Upper lobe of left lung (tissue), 4 donors: ENCODE measurements at regions not wholly inside any gene's neighbourhood (a gene's known extent, or its start where the extent isn't known, plus 50 kb on each side); places are given as distances from the start of the nearest gene placed in this dataset.

Source experiments
- POLR2A ChIP-seq, 4 donors: fragments of 450-650 bp; IDR thresholded peaks; one replicate each; pipeline ENCODE4 v1.5.1; 2016 to 2017; ENCODE audit warnings: antibody characterized with exemption in 4 of 4, mild to moderate bottlenecking in 2 of 4
- TF ChIP-seq, protein P1 (sequence below), 6 experiments: fragments of 450-650 bp in 4 of 6; fragments of 200-600 bp in 2 of 6; sonication (generic) in 2 of 6; IDR thresholded peaks; one replicate each; pipeline ENCODE4 v1.5.1; 2016 to 2019; ENCODE audit warnings: antibody characterized with exemption in 6 of 6

DNA sequence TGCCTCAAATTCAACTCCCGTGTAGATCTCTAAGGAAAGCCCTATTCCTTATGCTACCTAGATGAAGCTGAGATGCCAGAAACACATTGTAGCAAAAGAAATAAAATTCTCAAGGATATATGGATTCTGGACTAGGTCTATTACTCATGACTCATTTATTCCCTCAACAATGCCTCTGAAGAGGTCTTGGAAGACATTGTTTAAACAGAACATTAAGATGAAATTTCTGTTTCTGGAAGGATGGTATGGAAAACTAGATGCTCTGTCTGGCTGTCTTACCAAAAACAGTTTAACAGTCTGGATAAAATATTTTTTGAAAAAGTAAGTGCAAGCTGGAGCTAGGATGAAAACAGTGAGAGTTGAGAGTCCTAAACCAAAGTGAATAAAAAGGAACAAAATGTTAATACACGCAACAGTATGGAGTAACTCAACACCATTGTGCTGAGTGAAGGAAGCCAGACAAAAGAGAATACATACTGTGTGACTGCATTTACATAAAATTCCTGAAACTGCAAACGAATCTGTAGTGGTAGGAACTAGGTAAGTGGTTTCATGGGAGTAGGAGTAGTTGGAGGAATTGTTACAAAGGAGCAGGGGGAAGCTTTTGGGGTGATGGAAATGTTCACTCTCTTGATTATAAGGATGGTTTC, 59.3 kb upstream of the GNG12 start:
- TF ChIP-seq, protein P1, sequence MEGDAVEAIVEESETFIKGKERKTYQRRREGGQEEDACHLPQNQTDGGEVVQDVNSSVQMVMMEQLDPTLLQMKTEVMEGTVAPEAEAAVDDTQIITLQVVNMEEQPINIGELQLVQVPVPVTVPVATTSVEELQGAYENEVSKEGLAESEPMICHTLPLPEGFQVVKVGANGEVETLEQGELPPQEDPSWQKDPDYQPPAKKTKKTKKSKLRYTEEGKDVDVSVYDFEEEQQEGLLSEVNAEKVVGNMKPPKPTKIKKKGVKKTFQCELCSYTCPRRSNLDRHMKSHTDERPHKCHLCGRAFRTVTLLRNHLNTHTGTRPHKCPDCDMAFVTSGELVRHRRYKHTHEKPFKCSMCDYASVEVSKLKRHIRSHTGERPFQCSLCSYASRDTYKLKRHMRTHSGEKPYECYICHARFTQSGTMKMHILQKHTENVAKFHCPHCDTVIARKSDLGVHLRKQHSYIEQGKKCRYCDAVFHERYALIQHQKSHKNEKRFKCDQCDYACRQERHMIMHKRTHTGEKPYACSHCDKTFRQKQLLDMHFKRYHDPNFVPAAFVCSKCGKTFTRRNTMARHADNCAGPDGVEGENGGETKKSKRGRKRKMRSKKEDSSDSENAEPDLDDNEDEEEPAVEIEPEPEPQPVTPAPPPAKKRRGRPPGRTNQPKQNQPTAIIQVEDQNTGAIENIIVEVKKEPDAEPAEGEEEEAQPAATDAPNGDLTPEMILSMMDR (IDR thresholded peaks at IDR 0.05) = no peak
- no peak for TF ChIP-seq POLR2A (IDR thresholded peaks at IDR 0.05)
